Thyroid gland (tissue), 4 donors: ENCODE measurements at regions not wholly inside any gene's neighbourhood (a gene's known extent, or its start where the extent isn't known, plus 50 kb on each side); places are given as distances from the start of the nearest gene placed in this dataset.

Experiments used
- POLR2A ChIP-seq, 2 donors: fragments of 450-650 bp; IDR thresholded peaks; one replicate each; pipeline ENCODE4 v1.6.1; 2017; ENCODE audit warnings: antibody characterized with exemption in 2 of 2, mild to moderate bottlenecking in 2 of 2, moderate library complexity in 1 of 2
- TF ChIP-seq, protein P1 (sequence below), 6 experiments: fragments of 200-600 bp in 3 of 6; fragments of 450-650 bp in 3 of 6; sonication (generic) in 3 of 6; IDR thresholded peaks; one replicate each; pipeline ENCODE4 v1.5.1; 2016 to 2019; ENCODE audit warnings: antibody characterized with exemption in 6 of 6, mild to moderate bottlenecking in 2 of 6, inconsistent platforms in 1 of 6, moderate library complexity in 1 of 6

GRCh38 chr7:106767078-106767477, 98.0 kb upstream of the PIK3CG start:
- TF ChIP-seq, protein P1, sequence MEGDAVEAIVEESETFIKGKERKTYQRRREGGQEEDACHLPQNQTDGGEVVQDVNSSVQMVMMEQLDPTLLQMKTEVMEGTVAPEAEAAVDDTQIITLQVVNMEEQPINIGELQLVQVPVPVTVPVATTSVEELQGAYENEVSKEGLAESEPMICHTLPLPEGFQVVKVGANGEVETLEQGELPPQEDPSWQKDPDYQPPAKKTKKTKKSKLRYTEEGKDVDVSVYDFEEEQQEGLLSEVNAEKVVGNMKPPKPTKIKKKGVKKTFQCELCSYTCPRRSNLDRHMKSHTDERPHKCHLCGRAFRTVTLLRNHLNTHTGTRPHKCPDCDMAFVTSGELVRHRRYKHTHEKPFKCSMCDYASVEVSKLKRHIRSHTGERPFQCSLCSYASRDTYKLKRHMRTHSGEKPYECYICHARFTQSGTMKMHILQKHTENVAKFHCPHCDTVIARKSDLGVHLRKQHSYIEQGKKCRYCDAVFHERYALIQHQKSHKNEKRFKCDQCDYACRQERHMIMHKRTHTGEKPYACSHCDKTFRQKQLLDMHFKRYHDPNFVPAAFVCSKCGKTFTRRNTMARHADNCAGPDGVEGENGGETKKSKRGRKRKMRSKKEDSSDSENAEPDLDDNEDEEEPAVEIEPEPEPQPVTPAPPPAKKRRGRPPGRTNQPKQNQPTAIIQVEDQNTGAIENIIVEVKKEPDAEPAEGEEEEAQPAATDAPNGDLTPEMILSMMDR (IDR thresholded peaks at IDR 0.05): no peak
- TF ChIP-seq POLR2A (IDR thresholded peaks at IDR 0.05): no peak
